CD14-positive monocyte (primary cell): ENCODE measurements at regions not wholly inside any gene's neighbourhood (a gene's known extent, or its start where the extent isn't known, plus 50 kb on each side); places are given as distances from the start of the nearest gene placed in this dataset.

Experiments
- DNase-seq, 3 donors: peaks; one replicate each; pipeline ENCODE4 v3.0.0-alpha.2; 2011 to 2022
- H2AFZ ChIP-seq: 2 replicates; pipeline ENCODE4 v1.6.0; 2012; ENCODE audit warnings: mild to moderate bottlenecking, low read depth, low read length, inconsistent platforms; ENCODE audit not compliant: insufficient read depth, poor library complexity, severe bottlenecking
- H3K27ac ChIP-seq, 2 donors: 1 replicate in 1 of 2; 2 replicates in 1 of 2; pipeline ENCODE4 v1.5.1; 2012 to 2013; ENCODE audit warnings: low read length in 2 of 2, control low read depth in 1 of 2, inconsistent platforms in 1 of 2, low read depth in 1 of 2, mild to moderate bottlenecking in 1 of 2
- H3K27me3 ChIP-seq, 2 donors: one replicate each; pipeline versions ENCODE4 v1.6.0 to v1.6.1; 2011 to 2013; ENCODE audit warnings: low read length in 2 of 2; ENCODE audit not compliant: control insufficient read depth in 2 of 2, insufficient read depth in 2 of 2
- H3K36me3 ChIP-seq, 2 donors: replicated peaks in 1 of 2; 1 replicate in 1 of 2; 2 replicates in 1 of 2; pipeline versions ENCODE4 v1.5.1 to v1.6.1; 2012 to 2013; ENCODE audit warnings: low read length in 2 of 2, control low read depth in 1 of 2, inconsistent platforms in 1 of 2, mild to moderate bottlenecking in 1 of 2; ENCODE audit not compliant: insufficient read depth in 2 of 2, control insufficient read depth in 1 of 2
- H3K4me1 ChIP-seq, 2 donors: 1 replicate in 1 of 2; 2 replicates in 1 of 2; pipeline versions ENCODE4 v1.5.1 to v1.6.1; 2012 to 2013; ENCODE audit warnings: low read length in 2 of 2, control low read depth in 1 of 2, inconsistent platforms in 1 of 2, mild to moderate bottlenecking in 1 of 2, moderate library complexity in 1 of 2; ENCODE audit not compliant: insufficient read depth in 2 of 2, control insufficient read depth in 1 of 2
- H3K4me2 ChIP-seq: replicated peaks from 2 replicates; pipeline ENCODE3; 2012; ENCODE audit warnings: low read length, moderate library complexity, mild to moderate bottlenecking; ENCODE audit not compliant: poor library complexity, severe bottlenecking; ENCODE audit errors: extremely low read depth
- H3K4me3 ChIP-seq, 3 experiments: fragments of 200-600 bp in 1 of 3; sonication (generic) in 1 of 3; replicated peaks in 1 of 3; 1 replicate in 2 of 3; 2 replicates in 1 of 3; pipeline ENCODE4 v1.5.1; 2011 to 2013; ENCODE audit warnings: low read length in 3 of 3, mild to moderate bottlenecking in 3 of 3, control low read depth in 2 of 3, low read depth in 2 of 3, inconsistent platforms in 1 of 3, moderate library complexity in 1 of 3
- H3K79me2 ChIP-seq: 2 replicates; pipeline ENCODE4 v1.6.0; 2012; ENCODE audit warnings: mild to moderate bottlenecking, control low read depth, inconsistent platforms, low read length, moderate library complexity; ENCODE audit not compliant: insufficient read depth
- H3K9ac ChIP-seq: 2 replicates; pipeline ENCODE4 v1.6.0; 2017; ENCODE audit warnings: low read length, mild to moderate bottlenecking; ENCODE audit not compliant: insufficient read depth, poor library complexity, severe bottlenecking
- H3K9me3 ChIP-seq, 2 donors: replicated peaks in 1 of 2; 1 replicate in 1 of 2; 2 replicates in 1 of 2; pipeline versions ENCODE4 v1.5.1 to v1.6.1; 2012 to 2013; ENCODE audit warnings: low read length in 2 of 2, control low read depth in 1 of 2; ENCODE audit not compliant: control insufficient read depth in 1 of 2, insufficient read depth in 1 of 2
- H4K20me1 ChIP-seq: 2 replicates; pipeline ENCODE4 v1.6.0; 2012; ENCODE audit warnings: mild to moderate bottlenecking, low read length, control low read depth, moderate library complexity; ENCODE audit not compliant: insufficient read depth
- H3K27ac Mint-ChIP-seq, 7 donors: one replicate each; pipeline ENCODE4 v1.8.0; 2020; ENCODE audit warnings: mild to moderate bottlenecking in 7 of 7, mixed read lengths in 7 of 7, moderate library complexity in 6 of 7, inconsistent platforms in 2 of 7
- H3K27me3 Mint-ChIP-seq, 3 donors: one replicate each; pipeline ENCODE4 v1.8.0; 2021 to 2022; ENCODE audit warnings: low read depth in 3 of 3, mild to moderate bottlenecking in 3 of 3, mixed read lengths in 3 of 3, moderate library complexity in 3 of 3, inconsistent platforms in 1 of 3
- H3K36me3 Mint-ChIP-seq, 2 donors: one replicate each; pipeline ENCODE4 v1.8.0; 2020; ENCODE audit warnings: mixed read lengths in 2 of 2, inconsistent platforms in 1 of 2, mild to moderate bottlenecking in 1 of 2
- H3K4me1 Mint-ChIP-seq: one replicate; pipeline ENCODE4 v1.8.0; 2020; ENCODE audit warnings: mild to moderate bottlenecking, mixed read lengths
- H3K4me3 Mint-ChIP-seq, 2 donors: one replicate each; pipeline ENCODE4 v1.8.0; 2020; ENCODE audit warnings: mild to moderate bottlenecking in 2 of 2, mixed read lengths in 2 of 2, moderate library complexity in 1 of 2
- H3K9me3 Mint-ChIP-seq, 7 donors: one replicate each; pipeline ENCODE4 v1.8.0; 2020 to 2022; ENCODE audit warnings: mixed read lengths in 7 of 7, mild to moderate bottlenecking in 6 of 7, moderate library complexity in 6 of 7, inconsistent platforms in 2 of 7
- CTCF ChIP-seq: fragments of 200-600 bp; IDR thresholded peaks from one replicate; pipeline ENCODE4 v1.8.0; 2022; ENCODE audit warnings: antibody characterized with exemption, mild to moderate bottlenecking
- WGBS: methylation state at CpG from one replicate; pipeline ENCODE4 v1.1.5; 2013; ENCODE audit warnings: missing lambda C conversion rate; ENCODE audit not compliant: insufficient coverage; 5-methylcytosine and 5-hydroxymethylcytosine counted together
- intact Hi-C, 2 donors: fragments of 100-400 bp; cut with micrococcal nuclease; formaldehyde crosslinking; loops; one replicate each; pipeline versions ENCODE4 v1.15.0 to v1.15.1; 2023

- Histone ChIP-seq H3K79me2 (no peaks in the 10 kb centered on the region), H3K4me1 (no peaks in the 10 kb centered on the region), H3K9me3 (no peaks in the 10 kb centered on the region), H3K4me2 (no peak overlapping the region), H3K27me3 (no peaks in the 10 kb centered on the region), H2AFZ (no peak overlapping the region), H3K36me3 (no peaks in the 10 kb centered on the region), H3K27ac (no peak overlapping the region), H4K20me1 (no peaks in the 10 kb centered on the region), H3K9ac (no peak overlapping the region), H3K4me3 (no peak overlapping the region)
- Mint-ChIP-seq H3K4me3 (no peak overlapping the region), H3K4me1 (no peaks in the 10 kb centered on the region), H3K36me3 (no peaks in the 10 kb centered on the region), H3K9me3 (peaks cover 0 to 11% (median 2%) of the 10 kb centered on the region in 7 donors), H3K27ac (no peak overlapping the region), H3K27me3 (peaks cover 0 to 2% (median 0%) of the 10 kb centered on the region in 3 donors)
- intact Hi-C loops, result no loop called here
- no peak for TF ChIP-seq CTCF
- DNase-seq, result no peak
- 80% methylated on average over 1 of the region's 2 CpGs for WGBS
Measured at GRCh38 chr15:87563869-87564268, 692.7 kb downstream of the NTRK3 start.

- no peaks in the 10 kb centered on the region for H3K4me1 Mint-ChIP-seq
- peaks cover 0 to 2% (median 0%) of the 10 kb centered on the region in 3 donors for H3K27me3 Mint-ChIP-seq
- peaks cover 0 to 11% (median 4%) of the 10 kb centered on the region in 7 donors for H3K9me3 Mint-ChIP-seq
- WGBS, result 83% methylated on average over 2 of the region's 4 CpGs
- Histone ChIP-seq H3K4me2 (no peak overlapping the region), H3K4me1 (no peaks in the 10 kb centered on the region), H3K4me3 (no peak overlapping the region), H2AFZ (no peak overlapping the region), H3K27ac (no peak overlapping the region), H3K9ac (no peak overlapping the region), H3K27me3 (no peaks in the 10 kb centered on the region), H3K79me2 (no peaks in the 10 kb centered on the region), H4K20me1 (no peaks in the 10 kb centered on the region), H3K9me3 (no peaks in the 10 kb centered on the region), H3K36me3 (no peaks in the 10 kb centered on the region)
- TF ChIP-seq CTCF, result no peak
- H3K36me3 Mint-ChIP-seq, result no peaks in the 10 kb centered on the region
- H3K4me3 Mint-ChIP-seq, result no peak overlapping the region
- intact Hi-C loops, result no loop called here
- no peak for DNase-seq
- H3K27ac Mint-ChIP-seq, result no peak overlapping the region
Measured at GRCh38 chr15:87562203-87562602, 694.3 kb downstream of the NTRK3 start.
